ENCODE measurements at regions not wholly inside any gene's neighbourhood (a gene's known extent, or its start where the extent isn't known, plus 50 kb on each side); places are given as distances from the start of the nearest gene placed in this dataset.

DNA sequence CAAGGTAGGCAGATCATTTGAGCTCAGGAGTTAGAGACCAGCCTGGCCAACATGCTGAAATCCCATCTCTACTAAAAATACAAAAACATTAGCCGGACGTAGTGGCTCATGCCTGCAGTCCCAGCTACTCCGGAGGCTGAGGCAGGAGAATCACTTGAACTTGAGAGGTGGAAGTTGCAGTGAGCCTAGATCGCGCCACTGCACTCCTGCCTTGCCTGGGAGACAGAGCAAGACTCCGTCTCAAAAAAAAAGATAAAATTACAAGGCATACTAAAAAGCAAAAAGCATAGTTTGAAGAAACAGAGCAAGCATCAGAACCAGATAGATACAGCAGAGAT, 61.2 kb upstream of the CDC42BPA start:
- Histone ChIP-seq H3K4me2 (ENCODE audit: insufficient read depth, low read length) (peak overlapping the region; percentile 55), H3K27me3 (ENCODE audit: control insufficient read depth in 2 of 2, insufficient read depth in 2 of 2, low read length in 2 of 2) (no peaks in the 10 kb centered on the region), H3K9me1 (ENCODE audit: control insufficient read depth, insufficient read depth, low read length) (no peaks in the 10 kb centered on the region), H3K4me1 (replicated peaks in 1 of 2; ENCODE audit: control insufficient read depth in 2 of 2, insufficient read depth in 2 of 2, low read length in 2 of 2) (peaks cover 3 to 12% of the 10 kb centered on the region in 2 experiments; a peak in 4 of 5 replicates), H3K9me3 (replicated peaks; ENCODE audit: control insufficient read depth, insufficient read depth, low read depth, low read length) (no peaks in the 10 kb centered on the region; the same call in 1 of the 2 replicates), H3K27ac (ENCODE audit: extremely low read depth, low read depth, low read length) (peak overlapping the region; percentile 46; the same call in 1 of the 3 replicates), H4K20me1 (replicated peaks; ENCODE audit: control insufficient read depth, insufficient read depth, low read length) (no peaks in the 10 kb centered on the region), H2AFZ (ENCODE audit: low read depth, low read length) (peak overlapping the region; percentile 84), H3K9ac (ENCODE audit: insufficient read depth in 1 of 2, low read depth in 2 of 2, low read length in 2 of 2) (no peak overlapping the region), H3K79me2 (ENCODE audit: control insufficient read depth, insufficient read depth, low read length) (no peaks in the 10 kb centered on the region), H3K36me3 (ENCODE audit: control insufficient read depth, insufficient read depth, low read length) (no peaks in the 10 kb centered on the region), H3K4me3 (no peak overlapping the region)
- DNase-seq (ENCODE audit: extremely low read depth in 1 of 4, low spot score in 3 of 4) (no peak), ATAC-seq (peak; percentile 63), FAIRE-seq (no peak)
- ChIA-PET POLR2A (interaction anchor here (0.6 to 2.7 kb wide), 3 partner anchors 10 to 403 kb away, joined by 4 to 12 read pairs (median 6); no protein-coding TSS in a partner anchor), CTCF (ENCODE audit: low intra/inter-chr PET ratio) (no interaction called here)
- intact Hi-C loops (cut with micrococcal nuclease): loop anchor here (1.0 to 5.0 kb wide), 2 partner anchors 17 to 1142 kb away; no protein-coding TSS in a partner anchor
- no TSS peak for BruUV-seq (replicated peaks)
- in situ Hi-C loops (cut with MboI): no loop called here
- 21% methylated on average over 6 of the region's 6 CpGs for WGBS (ENCODE audit: insufficient coverage, low coverage, missing lambda C conversion rate)
- TF ChIP-seq L3MBTL2 (IDR thresholded peaks at IDR 0.05) (no peak; the same call in 1 of the 2 replicates), BCOR (IDR thresholded peaks at IDR 0.05) (peak; percentile 60; the same call in 1 of the 2 replicates), NFIX (CRISPR knock-in tag; IDR thresholded peaks at IDR 0.05; ENCODE audit: low read depth) (no peak), WHSC1 (IDR thresholded peaks at IDR 0.05; ENCODE audit: low read length) (no peak), ZBTB43 (CRISPR knock-in tag; IDR thresholded peaks at IDR 0.05) (no peak), CEBPB (tag; IDR thresholded peaks at IDR 0.05) (no peak), NFYB (IDR thresholded peaks at IDR 0.05; ENCODE audit: extremely low read depth, insufficient read length) (no peak), ERF (CRISPR knock-in tag; IDR thresholded peaks at IDR 0.05) (no peak), ZNF384 (IDR thresholded peaks at IDR 0.05; ENCODE audit: low read depth, low read length) (no peak), ZBED1 (IDR thresholded peaks at IDR 0.05) (no peak), ZC3H8 (IDR thresholded peaks at IDR 0.05) (no peak), NFE2L1 (tag; IDR thresholded peaks at IDR 0.05; ENCODE audit: borderline replicate concordance, low read depth) (no peak), ARID1B (IDR thresholded peaks at IDR 0.05) (0 out of 2 replicates have a peak, but pooled peaks have one; percentile 6), EHMT2 (IDR thresholded peaks at IDR 0.05) (no peak)
- TF ChIP-seq, protein P1, sequence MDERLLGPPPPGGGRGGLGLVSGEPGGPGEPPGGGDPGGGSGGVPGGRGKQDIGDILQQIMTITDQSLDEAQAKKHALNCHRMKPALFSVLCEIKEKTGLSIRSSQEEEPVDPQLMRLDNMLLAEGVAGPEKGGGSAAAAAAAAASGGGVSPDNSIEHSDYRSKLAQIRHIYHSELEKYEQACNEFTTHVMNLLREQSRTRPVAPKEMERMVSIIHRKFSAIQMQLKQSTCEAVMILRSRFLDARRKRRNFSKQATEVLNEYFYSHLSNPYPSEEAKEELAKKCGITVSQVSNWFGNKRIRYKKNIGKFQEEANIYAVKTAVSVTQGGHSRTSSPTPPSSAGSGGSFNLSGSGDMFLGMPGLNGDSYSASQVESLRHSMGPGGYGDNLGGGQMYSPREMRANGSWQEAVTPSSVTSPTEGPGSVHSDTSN (CRISPR knock-in tag; IDR thresholded peaks at IDR 0.05; ENCODE audit: low read depth): no peak
- TF ChIP-seq, protein P1 (tag; conservative IDR thresholded peaks at IDR 0.05; ENCODE audit: low read depth): no peak
- TF ChIP-seq, protein P2, sequence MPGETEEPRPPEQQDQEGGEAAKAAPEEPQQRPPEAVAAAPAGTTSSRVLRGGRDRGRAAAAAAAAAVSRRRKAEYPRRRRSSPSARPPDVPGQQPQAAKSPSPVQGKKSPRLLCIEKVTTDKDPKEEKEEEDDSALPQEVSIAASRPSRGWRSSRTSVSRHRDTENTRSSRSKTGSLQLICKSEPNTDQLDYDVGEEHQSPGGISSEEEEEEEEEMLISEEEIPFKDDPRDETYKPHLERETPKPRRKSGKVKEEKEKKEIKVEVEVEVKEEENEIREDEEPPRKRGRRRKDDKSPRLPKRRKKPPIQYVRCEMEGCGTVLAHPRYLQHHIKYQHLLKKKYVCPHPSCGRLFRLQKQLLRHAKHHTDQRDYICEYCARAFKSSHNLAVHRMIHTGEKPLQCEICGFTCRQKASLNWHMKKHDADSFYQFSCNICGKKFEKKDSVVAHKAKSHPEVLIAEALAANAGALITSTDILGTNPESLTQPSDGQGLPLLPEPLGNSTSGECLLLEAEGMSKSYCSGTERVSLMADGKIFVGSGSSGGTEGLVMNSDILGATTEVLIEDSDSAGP (CRISPR knock-in tag; IDR thresholded peaks at IDR 0.05): no peak
- TF ChIP-seq, protein P3, sequence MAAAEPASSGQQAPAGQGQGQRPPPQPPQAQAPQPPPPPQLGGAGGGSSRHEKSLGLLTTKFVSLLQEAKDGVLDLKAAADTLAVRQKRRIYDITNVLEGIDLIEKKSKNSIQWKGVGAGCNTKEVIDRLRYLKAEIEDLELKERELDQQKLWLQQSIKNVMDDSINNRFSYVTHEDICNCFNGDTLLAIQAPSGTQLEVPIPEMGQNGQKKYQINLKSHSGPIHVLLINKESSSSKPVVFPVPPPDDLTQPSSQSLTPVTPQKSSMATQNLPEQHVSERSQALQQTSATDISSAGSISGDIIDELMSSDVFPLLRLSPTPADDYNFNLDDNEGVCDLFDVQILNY (CRISPR knock-in tag; IDR thresholded peaks at IDR 0.05): no peak
